HG03095 (cell line): ENCODE measurements at regions not wholly inside any gene's neighbourhood (a gene's known extent, or its start where the extent isn't known, plus 50 kb on each side); places are given as distances from the start of the nearest gene placed in this dataset.
"Not testable (repeated sequence)": the region's sequence is repeated elsewhere in the genome, so short reads cannot be mapped to it uniquely, and the experiment has no call there.

Source experiments
- ATAC-seq: cut with Tn5 transposase; IDR thresholded peaks from one replicate; pipeline ENCODE4 v1.9.1; 2021; ENCODE audit warnings: moderate library complexity; ENCODE audit not compliant: unreplicated experiment

DNA sequence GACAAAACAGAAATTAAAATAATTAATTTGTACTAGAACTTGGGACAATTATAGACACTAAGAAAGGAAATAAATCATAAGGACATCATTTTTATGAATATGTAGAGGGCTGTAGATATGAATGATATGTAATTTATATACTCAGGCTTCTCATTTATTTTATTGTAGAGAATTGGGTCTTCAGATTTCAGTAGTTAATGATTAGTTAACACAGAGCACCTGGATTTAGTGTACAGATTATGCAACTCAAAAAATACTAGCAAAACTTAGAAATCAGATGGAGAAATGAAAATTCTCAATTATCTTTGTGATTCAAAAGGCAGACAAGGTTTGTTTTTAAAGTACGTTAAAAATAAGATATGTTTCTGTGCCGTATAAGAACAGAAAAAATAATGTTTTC lies 1311.7 kb upstream of the SLC39A10 start:
- ATAC-seq: no peak

DNA sequence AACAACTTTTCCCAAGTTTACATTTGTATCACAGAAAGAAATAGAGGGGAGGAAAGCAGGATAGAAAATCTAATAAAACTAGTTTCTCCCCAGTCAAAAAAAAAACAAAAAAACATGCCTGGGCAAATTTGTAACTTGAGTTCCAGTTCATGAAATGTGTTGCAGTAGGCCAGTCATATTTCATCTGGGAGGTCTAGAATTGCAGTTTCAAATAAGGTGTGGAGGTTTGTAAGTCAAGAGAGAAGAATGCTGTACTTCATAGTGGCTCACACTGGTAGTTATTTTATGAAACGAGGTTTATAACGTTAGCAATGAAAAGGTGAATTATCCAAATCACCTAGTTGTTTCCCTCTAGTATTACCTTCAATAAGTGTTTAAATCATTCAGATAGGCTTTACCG lies 1313.9 kb upstream of the SLC39A10 start:
- ATAC-seq: no peak

DNA sequence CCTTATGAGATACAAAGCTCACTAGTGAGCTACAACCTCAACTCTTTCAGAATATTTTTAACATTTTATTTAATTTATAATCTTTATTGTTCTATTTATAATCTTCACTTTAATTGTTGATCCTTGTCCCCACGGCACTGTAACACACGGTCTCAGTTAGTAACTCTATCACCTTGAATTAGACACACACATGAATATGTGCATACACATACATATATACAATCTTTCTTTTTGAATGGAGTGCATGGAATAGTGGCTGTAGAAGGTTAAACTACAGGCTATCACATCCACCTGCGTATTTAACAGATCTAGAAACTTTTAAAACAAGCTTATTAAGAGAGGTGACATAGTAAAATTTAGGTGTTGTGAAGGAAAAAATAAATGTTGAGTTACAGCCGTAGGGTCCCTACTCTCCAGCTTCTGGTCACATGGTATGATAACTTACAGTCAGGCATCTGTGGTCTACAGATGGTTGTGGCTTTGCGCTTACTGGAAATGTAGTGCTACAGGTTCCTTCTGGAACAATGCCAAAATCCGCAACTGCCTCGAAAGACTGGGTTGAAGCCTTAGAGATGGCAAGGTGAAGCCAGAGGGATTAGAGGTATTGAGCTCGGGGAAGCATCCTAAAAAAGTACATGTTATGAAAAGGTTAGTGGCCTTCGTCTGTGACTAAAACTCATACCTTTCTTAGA lies 1324.1 kb upstream of the SLC39A10 start:
- ATAC-seq: no peak

DNA sequence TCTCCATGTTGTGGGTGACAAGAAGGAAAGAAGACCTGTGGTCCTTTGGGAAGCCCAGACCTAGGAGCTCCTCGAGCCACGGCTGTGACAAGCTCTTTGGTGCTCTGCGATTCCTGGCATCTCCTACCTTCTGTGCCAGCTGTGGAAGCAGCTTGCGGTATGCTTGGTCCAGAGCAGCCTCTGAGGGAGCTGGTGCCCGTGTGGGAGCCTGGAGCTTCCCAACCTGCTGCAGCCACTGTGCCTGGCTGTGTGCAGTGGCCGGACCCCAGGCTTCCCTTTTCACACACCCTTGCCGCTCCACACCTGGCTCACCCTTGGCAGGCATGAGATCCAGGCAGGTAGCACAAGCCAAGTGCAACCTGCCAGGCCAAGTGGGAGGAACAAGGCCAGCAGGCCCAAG lies 1328.6 kb upstream of the SLC39A10 start:
- ATAC-seq: no peak

DNA sequence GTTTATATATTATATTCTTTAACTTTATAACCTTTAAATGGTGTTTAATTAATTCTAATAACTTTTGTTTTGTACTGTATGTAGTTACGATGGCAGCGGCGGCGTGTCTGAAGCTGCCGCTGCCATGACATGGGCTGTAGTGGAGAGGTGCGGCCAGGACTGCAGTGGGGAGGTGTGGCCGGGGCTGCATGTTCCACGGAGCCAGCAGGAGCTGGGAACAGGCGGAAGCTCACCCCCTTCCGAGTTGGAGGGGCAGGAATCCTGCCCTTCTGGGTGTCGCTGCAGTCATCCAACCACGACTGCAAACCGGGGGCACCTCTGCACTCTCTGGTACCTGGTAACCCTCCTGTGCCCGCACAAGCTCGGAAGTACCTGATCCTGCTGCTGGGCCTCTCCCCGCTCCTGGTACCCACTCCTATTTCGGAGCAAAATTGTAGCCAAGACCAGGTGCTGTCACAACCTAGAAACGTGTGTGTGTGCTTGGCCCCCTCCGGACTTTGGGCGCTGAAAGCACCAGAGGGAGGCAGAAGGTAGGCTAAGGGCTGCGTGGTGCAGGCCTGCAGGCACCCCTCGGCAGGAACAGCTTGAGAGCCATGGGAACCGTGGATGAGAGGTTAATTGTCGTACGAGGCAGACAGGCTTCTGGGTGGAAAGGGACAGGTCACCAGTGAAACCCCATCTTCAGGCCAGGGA lies 1329.7 kb upstream of the SLC39A10 start:
- no peak for ATAC-seq

DNA sequence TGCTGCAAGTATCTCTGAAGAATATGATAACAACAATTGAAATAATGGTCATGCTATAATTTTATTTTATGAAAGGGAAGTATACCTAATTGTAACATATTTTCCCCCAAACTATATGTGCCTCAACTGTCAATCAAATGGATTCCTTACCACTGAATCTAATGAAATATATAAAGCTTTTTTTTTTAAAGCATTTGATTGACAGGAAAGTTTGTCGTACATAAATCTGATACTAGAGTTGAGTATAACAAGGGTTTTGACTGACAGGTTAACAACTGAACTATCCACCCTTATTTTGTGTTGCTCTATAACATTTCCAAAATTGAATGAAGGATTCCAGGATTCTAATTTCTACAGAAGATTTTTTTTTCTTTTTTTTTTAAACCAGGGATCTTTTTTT lies 1333.3 kb upstream of the SLC39A10 start:
- no peak for ATAC-seq

DNA sequence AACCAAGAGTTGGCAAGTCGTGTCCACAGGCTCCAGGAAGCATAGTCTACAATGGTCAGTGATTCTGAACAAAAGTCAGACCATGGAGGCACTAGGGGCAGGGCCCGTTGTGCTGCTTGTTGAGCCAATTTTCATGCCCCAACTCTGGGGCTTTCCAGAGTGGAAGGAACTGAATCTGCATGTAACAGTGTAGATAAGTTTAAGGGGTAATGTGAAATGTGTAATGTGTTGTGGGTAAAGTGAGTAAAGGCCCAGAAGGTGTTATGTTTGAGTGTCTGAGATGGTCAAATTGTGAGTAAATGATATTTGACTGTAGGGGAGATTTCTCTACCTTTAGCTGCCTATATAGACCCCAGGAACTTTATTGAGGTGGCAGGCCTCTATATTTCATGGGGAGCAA lies 1336.5 kb upstream of the SLC39A10 start:
- no peak for ATAC-seq

DNA sequence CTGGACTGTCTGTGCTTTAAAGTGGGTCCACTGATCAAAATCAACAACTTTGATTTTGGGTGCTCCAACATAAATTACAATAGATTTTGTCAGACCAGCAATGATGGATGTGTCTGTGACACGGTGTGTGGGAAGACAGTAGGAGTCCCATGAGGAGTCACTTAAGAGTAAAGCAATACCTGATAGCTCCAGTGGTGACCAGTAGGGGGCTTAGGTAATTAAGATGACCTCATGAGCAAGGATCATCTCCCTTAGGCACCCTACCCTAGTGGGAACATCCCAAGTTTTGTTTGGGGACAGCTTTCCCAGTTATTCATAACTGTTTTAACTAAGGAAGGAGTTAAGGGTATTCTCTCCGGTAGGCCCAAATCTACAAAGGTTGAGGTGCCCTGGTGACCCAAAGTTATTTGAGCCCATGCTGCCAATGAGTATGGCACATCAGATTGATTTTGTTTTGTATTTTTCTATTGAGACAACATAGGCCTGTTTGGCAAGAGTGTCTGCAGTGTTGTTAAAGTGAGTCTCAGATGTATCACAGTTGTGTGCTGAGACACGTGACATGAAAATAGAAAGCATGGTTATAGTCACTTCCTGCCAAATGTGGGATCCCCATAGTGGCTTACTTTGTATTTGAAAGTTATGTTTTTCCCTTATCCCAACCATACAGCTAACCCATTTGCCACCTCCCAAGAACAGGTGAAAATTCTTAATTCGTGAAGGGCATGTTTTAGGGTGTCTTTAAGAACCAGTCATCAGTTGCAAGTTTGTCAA lies 1337.6 kb upstream of the SLC39A10 start:
- no peak for ATAC-seq

DNA sequence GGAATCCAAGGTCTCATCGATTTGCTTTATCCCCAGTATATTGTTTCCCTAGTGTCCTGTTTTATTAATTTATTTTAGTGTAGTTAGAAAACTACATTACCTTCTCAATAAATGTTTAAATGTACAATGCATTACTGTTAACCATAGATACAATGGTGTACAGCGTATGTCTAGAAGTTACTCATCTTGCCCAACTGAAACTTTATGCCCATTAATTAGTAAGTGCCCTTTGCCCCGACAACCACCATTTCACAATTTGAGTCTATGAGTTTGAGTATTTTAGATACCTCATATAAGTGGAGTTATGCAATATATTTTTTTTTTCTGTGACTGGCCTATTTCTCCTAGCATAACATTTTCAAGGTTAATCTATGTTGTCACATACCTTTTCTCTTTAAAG lies 1343.0 kb upstream of the SLC39A10 start:
- ATAC-seq: no peak

DNA sequence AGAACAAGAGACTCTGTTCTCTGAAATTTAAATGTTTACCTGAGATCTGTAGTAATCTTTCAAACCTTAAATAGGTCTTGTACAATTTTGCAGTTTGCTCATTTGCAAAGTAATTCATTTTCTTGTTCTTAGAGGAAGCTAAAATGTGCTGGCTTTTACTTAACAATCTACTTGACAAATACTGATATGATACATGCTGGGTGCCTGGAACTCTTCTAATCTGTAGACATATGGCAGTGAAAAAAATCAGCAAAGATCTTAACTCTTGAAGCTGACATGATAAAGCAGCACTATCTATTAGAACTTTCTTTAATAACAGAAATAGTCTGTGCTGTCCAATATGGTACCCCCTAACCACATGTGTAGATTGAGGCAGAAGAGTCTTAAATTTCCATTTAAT lies 1352.8 kb upstream of the SLC39A10 start:
- ATAC-seq: no peak

DNA sequence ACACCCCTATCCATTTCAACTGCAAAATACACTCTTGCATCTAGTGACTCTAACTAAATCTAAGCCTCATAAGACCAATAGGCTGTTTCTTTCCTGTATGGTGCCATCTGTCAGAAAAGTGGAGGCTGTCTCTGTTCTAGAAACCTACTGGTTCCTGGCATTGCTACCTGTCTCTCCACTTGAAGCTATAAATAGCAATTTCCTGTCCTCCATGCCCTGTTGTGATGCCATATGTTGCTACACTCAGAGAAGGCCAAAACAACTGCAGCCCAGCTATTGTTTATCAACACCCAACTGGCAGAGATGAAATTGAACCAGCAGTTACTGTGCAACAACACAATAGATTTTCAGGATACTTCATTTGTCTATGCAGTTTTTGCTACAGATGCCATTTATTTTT lies 1355.1 kb upstream of the SLC39A10 start:
- no peak for ATAC-seq

DNA sequence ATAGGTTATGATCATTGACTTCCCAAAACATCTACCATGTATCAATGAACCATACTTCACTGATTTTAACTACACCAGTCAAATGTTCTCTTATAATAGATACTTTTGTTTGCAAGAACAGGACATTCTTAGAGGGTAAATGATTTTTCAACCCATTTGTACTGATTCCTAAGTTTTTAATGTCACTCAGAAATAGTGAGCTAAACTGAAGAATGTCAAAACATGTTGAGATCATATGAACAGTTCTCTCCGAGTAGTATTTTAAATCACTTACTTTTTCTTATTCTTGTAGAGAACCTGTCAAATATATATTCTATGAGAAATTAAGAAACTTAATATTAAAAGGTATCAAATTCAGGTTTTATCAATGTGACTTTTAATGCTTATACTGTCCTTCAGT lies 1362.9 kb upstream of the SLC39A10 start:
- no peak for ATAC-seq

DNA sequence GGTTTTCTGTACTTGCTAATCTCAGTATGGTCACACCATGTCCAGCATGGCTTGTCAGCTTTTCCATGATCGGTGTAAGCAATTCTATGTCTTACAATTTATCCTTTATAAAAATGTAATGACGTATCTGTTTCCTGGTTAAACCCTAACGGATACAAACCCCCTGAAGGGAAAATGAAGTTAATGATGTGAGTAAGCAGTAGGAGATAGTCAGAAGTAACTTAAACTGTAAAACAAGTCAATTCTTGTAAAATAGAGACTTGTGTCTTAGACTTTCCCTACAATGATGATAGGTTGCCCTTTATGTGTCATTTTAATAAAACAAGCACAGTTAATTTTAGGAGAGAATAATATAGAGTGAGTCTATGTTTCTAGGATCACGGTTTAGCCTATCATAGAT lies 1365.9 kb upstream of the SLC39A10 start:
- ATAC-seq: no peak

DNA sequence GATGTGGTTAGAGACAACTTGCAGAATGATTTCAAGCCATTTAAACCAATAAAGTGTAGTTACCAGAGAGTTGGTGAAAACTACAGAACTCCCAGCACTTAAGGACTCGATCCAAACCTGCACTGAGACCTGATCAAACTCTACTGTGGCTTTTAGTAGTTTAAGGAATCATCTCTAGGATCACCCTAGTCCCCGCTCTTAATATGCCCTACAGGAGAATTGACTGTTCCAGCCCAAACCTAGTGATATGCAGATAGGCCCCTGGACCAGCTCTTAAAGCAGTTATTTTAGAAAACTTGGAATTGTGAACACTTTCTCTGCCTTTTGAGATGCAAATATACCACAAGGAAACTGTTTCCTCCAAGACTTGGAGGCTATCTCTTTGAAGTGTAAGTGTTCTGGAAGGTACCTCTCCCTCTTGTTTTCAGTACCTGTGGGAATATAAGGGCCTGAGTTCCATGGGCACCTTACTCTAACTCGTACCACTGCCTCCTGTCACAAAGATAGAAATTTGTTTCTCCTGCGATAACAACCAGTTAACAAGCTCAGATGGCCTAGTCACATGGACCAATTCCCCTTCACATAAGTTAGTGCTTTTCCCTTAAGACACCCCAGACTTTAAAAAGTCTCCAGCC lies 1367.2 kb upstream of the SLC39A10 start:
- ATAC-seq: no peak

DNA sequence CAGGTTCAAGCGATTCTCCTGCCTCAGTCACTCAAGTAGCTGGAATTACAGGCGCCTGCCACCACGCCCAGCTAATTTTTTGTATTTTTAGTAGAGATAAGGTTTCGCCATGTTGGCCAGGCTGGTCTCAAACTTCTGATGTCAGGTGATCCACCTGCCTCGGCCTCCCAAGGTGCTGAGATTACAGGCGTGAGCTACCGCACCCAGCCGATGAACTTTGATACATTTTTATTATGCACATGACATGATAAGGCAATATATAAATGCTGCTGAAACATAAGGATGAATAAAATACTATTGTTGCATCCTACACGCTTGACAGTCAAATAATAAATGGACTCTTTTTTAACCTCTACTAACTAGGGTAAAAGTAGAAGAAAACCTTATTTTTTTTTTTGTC lies 1380.4 kb upstream of the SLC39A10 start:
- ATAC-seq: not testable (repeated sequence)

DNA sequence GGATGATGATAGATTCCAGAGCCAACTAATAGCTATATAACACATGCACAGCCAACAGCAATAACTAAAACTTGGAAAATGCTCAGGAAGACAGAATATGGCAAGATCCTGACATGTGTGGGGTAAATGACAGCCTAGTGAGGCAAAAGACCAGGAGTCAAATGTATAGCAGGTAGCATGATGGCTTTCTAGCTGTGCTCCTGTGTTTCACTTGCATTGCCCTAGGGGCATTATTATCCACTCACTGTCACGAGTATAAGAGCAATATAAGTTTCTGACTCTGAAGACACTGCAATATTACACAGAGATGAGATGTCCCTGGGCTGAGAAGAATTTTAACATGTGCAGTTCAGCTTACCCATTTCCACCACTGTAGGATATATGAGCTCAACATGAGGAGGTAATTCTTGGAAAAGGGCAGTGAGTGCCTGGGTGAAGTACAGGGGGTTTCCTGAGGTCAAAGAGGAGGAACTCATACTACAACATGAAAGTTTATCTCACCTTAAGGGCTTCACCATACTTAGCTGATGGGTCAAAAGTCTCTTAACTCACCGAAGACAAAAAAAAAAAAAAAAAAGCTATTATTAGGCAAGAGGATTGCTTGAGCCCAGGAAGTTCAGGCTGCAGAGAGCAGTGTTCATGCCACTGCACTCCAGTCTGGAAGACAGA lies 1385.6 kb upstream of the SLC39A10 start:
- no peak for ATAC-seq

DNA sequence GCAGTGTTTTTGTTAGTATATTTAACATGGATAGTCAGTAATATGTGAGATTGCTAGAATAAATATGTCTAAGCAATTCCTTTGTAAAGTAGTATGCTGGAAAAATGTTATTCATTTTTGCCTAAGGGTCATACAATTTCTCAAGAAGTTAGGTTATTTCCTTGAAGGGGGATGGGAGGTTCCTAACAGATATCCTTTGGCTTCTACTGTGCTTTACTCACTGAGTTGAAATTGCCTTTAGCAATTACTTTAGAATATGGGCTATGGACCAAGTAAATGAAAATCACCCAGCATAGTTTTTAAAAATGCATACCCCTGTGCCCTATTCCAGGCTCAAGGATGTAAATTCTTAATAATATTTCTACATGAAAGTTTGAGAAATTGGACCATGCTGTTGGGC lies 1386.4 kb upstream of the SLC39A10 start:
- ATAC-seq: no peak

DNA sequence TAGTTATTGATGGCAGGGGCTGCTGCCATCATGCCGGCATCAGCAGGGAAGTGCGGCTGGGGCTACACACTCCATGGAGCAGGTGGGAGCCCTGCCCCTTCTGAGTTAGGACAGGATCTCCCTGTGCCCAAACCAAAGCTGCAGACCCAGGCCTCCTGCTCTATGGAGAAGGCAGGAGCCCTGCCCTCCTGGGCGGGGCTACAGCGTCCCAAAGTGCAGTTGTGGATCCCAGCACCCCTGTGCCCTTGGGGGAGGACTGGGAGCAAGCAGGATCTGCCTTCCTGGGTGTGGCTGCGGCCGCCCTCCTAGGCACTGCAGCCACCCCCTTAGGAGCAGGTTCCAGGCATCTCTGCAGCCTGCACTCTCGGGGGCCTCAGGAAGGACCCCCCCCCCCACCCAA lies 1392.4 kb upstream of the SLC39A10 start:
- no peak for ATAC-seq

DNA sequence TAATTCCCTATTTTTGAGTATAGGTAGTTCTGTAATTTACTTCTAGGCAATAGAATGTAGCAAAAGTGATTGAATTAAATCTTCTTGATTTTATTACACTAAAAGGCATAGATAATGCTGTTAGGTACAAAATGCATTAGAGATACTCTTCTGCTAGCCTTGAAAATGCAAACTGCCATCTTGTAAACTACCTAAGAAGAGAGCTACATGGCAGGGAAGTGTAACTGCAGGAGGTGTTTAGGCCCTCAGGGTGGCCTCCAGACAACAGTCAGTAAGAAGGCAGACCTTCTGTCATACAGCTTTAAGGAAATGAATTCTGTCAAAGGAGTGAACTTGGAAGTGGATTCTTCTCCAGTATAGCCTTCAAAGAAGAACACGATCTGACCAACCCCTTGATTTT lies 1396.8 kb upstream of the SLC39A10 start:
- ATAC-seq: no peak

DNA sequence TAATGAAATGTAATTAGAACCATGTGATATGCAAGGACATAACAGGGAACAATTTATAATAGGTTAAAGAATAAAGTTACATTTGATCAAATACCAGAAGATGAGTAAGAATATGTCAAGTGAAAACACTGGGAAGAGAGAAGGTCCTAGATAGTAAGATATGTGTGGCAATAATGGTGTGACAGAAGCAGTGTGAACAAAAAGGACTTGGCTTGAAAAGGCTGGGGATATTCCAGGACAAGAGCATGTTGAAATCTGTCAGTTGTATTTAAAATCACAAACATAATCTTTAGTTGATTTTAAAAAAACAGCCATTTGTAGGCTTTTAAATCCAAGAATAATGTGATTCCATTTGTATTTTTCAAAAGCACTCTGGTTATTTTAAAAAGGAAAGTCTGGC lies 1399.9 kb upstream of the SLC39A10 start:
- ATAC-seq: no peak
